ENCODE measurements at regions not wholly inside any gene's neighbourhood (a gene's known extent, or its start where the extent isn't known, plus 50 kb on each side); places are given as distances from the start of the nearest gene placed in this dataset.

DNA sequence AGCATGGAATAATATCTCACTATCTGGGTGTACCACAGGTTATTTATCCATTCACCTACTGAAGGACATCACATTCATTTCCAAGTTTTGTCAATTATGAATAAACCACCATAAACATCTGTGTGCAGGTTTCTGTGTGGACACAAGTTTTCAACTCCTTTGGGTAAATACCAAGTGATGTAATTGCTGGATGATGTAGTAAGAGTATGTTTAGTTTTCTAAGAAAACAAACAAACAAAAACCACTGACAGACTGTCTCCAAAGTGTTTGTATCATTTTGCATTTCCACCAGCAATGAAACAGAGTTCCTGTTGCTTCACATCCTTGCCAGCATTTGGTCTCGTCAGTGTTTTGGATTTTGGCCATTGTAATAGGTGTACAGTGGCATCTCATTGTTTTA is 435.7 kb upstream of the PROX1 start:
- no peak for TF ChIP-seq CTCF (IDR thresholded peaks at IDR 0.05; ENCODE audit: extremely low read depth, missing control alignments)
- DNase-seq (ENCODE audit: low spot score): no peak

DNA sequence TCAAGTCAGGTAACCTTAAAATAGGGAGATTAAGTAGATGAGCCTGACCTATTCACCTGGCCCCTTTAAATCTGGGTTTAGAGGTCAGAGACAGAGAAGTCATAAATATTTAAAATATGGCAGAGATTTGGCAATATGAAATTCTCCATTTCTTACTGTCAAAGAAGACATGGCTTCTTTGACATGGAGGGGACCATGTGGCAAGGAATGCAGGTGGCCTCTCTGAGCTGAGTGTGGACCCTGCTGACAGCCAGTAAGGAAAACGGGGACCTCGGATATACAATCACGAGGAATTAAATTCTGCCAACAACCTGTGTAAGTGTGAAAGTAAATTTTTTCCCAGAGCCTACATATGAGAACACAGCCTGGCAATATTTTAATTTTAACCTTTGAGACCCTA is 427.5 kb upstream of the PROX1 start:
- DNase-seq (ENCODE audit: low spot score): no peak
- no peak for TF ChIP-seq CTCF (IDR thresholded peaks at IDR 0.05; ENCODE audit: extremely low read depth, missing control alignments)

DNA sequence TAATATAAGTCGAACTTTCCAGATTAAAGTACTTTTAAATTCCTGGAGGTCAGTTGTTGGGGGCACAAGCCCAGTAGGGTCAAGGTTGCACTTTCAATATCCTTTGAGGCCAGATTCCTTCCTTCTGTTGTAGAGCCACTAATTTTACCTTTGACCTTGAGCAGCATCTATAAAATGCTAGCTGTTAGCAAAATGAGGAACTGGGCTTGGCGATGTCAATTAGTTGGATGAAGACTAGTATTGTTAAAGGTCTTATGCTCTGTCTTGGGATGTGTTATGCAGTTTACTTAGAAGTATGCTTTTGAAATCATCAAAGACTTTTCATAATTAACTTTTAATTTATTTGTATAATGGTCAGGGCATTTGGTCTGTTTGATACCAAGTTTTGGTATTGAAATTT is 425.9 kb upstream of the PROX1 start:
- DNase-seq (ENCODE audit: low spot score): no peak

DNA sequence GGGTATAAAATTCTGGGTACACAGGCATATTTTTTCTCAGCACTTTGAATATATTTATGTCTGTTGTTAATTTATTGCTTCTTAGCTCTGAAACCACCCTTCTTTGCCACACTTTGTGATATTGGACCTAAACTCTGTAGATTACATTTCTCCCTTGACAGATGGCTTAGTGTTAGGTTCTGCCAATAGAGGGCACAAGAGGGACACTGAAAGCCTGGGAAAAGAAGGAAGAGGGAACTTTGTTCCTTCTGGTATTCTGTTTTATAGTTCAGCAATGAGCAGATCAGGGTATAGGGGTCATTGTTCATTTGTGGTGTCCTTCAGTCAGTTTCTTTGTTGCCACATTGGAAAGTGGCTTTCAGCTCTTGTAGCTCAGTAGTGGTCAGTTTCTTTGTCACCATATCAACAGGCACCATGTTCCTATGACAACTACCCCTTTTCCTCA is 423.5 kb upstream of the PROX1 start:
- TF ChIP-seq CTCF (IDR thresholded peaks at IDR 0.05; ENCODE audit: extremely low read depth, missing control alignments): no peak
- DNase-seq (ENCODE audit: low spot score): no peak

More for the DNA sequence above, 425.9 kb upstream of the PROX1 start:
- TF ChIP-seq CTCF (IDR thresholded peaks at IDR 0.05; ENCODE audit: extremely low read depth, missing control alignments): no peak

- TF ChIP-seq CTCF (IDR thresholded peaks at IDR 0.05; ENCODE audit: extremely low read depth, missing control alignments): no peak
- no peak for DNase-seq (ENCODE audit: low spot score)
These were observed 418.6 kb upstream of the PROX1 start for GRCh38 chr1:213568929-213569815.

- DNase-seq (ENCODE audit: low spot score): no peak
- no peak for TF ChIP-seq CTCF (IDR thresholded peaks at IDR 0.05; ENCODE audit: extremely low read depth, missing control alignments)
These were observed 418.0 kb upstream of the PROX1 start for GRCh38 chr1:213569816-213570150.

DNA sequence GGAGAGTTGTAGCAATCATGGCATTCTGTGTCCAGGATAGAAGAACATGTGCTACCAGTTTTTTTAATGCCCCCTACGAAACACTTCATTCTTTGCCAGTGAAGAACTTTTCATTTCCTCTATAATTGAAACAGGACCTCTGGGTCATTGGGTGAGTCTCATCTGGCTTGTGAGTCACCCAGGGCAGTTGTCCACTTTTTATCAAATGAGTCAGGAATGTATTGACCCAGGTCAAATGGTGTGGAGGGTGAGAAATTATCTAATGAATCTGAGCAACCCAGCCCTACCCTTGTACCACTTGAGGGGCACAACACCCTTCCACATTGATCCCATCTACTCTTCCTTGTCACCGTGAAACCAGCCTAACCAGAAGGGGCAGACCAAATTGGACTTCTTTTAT is 417.3 kb upstream of the PROX1 start:
- DNase-seq (ENCODE audit: low spot score): no peak
- no peak for TF ChIP-seq CTCF (IDR thresholded peaks at IDR 0.05; ENCODE audit: extremely low read depth, missing control alignments)
